ENCODE measurements at regions not wholly inside any gene's neighbourhood (a gene's known extent, or its start where the extent isn't known, plus 50 kb on each side); places are given as distances from the start of the nearest gene placed in this dataset.
"Not testable (repeated sequence)": the region's sequence is repeated elsewhere in the genome, so short reads cannot be mapped to it uniquely, and the experiment has no call there.

- no peak for DNase-seq (ENCODE audit: low spot score)
Measured at GRCh38 chr6:111925296-111925695, 52.0 kb upstream of the FYN start.

- DNase-seq (ENCODE audit: low spot score), result no peak
Measured at GRCh38 chr6:111926731-111927302, 53.6 kb upstream of the FYN start.

- DNase-seq (ENCODE audit: low spot score), result no peak
Measured at GRCh38 chr6:111927321-111927720, 54.1 kb upstream of the FYN start.

GRCh38 chr6:111928139-111928538, 54.9 kb upstream of the FYN start:
- DNase-seq (ENCODE audit: low spot score), result no peak

- DNase-seq (ENCODE audit: low spot score), result not testable (repeated sequence)
Measured at GRCh38 chr6:111934611-111935010, 61.4 kb upstream of the FYN start.

- no peak for DNase-seq (ENCODE audit: low spot score)
Measured at GRCh38 chr6:111936718-111937117, 63.5 kb upstream of the FYN start.

- DNase-seq (ENCODE audit: low spot score), result no peak
Measured at GRCh38 chr6:111938710-111939109, 65.5 kb upstream of the FYN start.

- no peak for DNase-seq (ENCODE audit: low spot score)
Measured at GRCh38 chr6:111939902-111940301, 66.7 kb upstream of the FYN start.

- DNase-seq (ENCODE audit: low spot score), result no peak
Measured at GRCh38 chr6:111940801-111941200, 67.5 kb upstream of the FYN start.

- no peak for DNase-seq (ENCODE audit: low spot score)
Measured at GRCh38 chr6:111941686-111942330, 68.6 kb upstream of the FYN start.

GRCh38 chr6:111942561-111942960, 69.3 kb upstream of the FYN start:
- DNase-seq (ENCODE audit: low spot score), result no peak

- no peak for DNase-seq (ENCODE audit: low spot score)
Measured at GRCh38 chr6:111943266-111943665, 70.0 kb upstream of the FYN start.

- no peak for DNase-seq (ENCODE audit: low spot score)
Measured at GRCh38 chr6:111943726-111944125, 70.5 kb upstream of the FYN start.

GRCh38 chr6:111944541-111944940, 71.3 kb upstream of the FYN start:
- no peak for DNase-seq (ENCODE audit: low spot score)

- DNase-seq (ENCODE audit: low spot score), result no peak
Measured at GRCh38 chr6:111949546-111949945, 76.3 kb upstream of the FYN start.

GRCh38 chr6:111949984-111950383, 76.7 kb upstream of the FYN start:
- not testable (repeated sequence) for DNase-seq (ENCODE audit: low spot score)

- no peak for DNase-seq (ENCODE audit: low spot score)
Measured at GRCh38 chr6:111950661-111951496, 77.6 kb upstream of the FYN start.

GRCh38 chr6:111951497-111952085, 78.3 kb upstream of the FYN start:
- DNase-seq (ENCODE audit: low spot score), result no peak

GRCh38 chr6:111952274-111952673, 79.0 kb upstream of the FYN start:
- DNase-seq (ENCODE audit: low spot score), result no peak

- DNase-seq (ENCODE audit: low spot score), result no peak
Measured at GRCh38 chr6:111952821-111953540, 79.7 kb upstream of the FYN start.

- no peak for DNase-seq (ENCODE audit: low spot score)
Measured at GRCh38 chr6:111956098-111956497, 82.8 kb upstream of the FYN start.

- DNase-seq (ENCODE audit: low spot score), result no peak
Measured at GRCh38 chr6:111957623-111958315, 84.5 kb upstream of the FYN start.
